ENCODE measurements at regions not wholly inside any gene's neighbourhood (a gene's known extent, or its start where the extent isn't known, plus 50 kb on each side); places are given as distances from the start of the nearest gene placed in this dataset.
"Not testable (repeated sequence)": the region's sequence is repeated elsewhere in the genome, so short reads cannot be mapped to it uniquely, and the experiment has no call there.

GRCh38 chr20:40952136-40952535 is 76.5 kb upstream of the TOP1 start:
- no peaks in the 10 kb centered on the region for H3K27me3 ChIP-seq
- TF ChIP-seq CTCF (IDR thresholded peaks at IDR 0.05) = no peak

GRCh38 chr20:40953416-40953815 is 75.2 kb upstream of the TOP1 start:
- H3K36me3 ChIP-seq = no peaks in the 10 kb centered on the region
- no peaks in the 10 kb centered on the region for H3K4me1 ChIP-seq
- no peak overlapping the region for H3K4me3 ChIP-seq
- TF ChIP-seq CTCF (IDR thresholded peaks at IDR 0.05) = no peak
- peaks cover 0 to 4% of the 10 kb centered on the region in 2 donors for H3K9me3 ChIP-seq
- no peaks in the 10 kb centered on the region for H3K27me3 ChIP-seq
- H3K27ac ChIP-seq = no peak overlapping the region
- DNase-seq (ENCODE audit: low spot score) = no peak

More at GRCh38 chr20:40952136-40952535, 76.5 kb upstream of the TOP1 start:
- no peak for DNase-seq (ENCODE audit: low spot score)
- H3K36me3 ChIP-seq = no peaks in the 10 kb centered on the region
- peaks cover 0 to 4% of the 10 kb centered on the region in 2 donors for H3K9me3 ChIP-seq
- no peak overlapping the region for H3K4me3 ChIP-seq
- H3K27ac ChIP-seq = no peak overlapping the region
- H3K4me1 ChIP-seq = no peaks in the 10 kb centered on the region

GRCh38 chr20:40953856-40954255 is 74.8 kb upstream of the TOP1 start:
- Histone ChIP-seq H3K27ac (no peak overlapping the region), H3K9me3 (peaks cover 0 to 4% of the 10 kb centered on the region in 2 donors), H3K4me1 (no peaks in the 10 kb centered on the region), H3K36me3 (no peaks in the 10 kb centered on the region), H3K4me3 (no peak overlapping the region), H3K27me3 (no peaks in the 10 kb centered on the region)
- DNase-seq (ENCODE audit: low spot score) = no peak
- TF ChIP-seq CTCF (IDR thresholded peaks at IDR 0.05) = no peak

GRCh38 chr20:40954521-40955165 is 74.0 kb upstream of the TOP1 start:
- H3K9me3 ChIP-seq = peaks cover 0 to 4% of the 10 kb centered on the region in 2 donors
- H3K27me3 ChIP-seq = no peaks in the 10 kb centered on the region
- no peak overlapping the region for H3K4me3 ChIP-seq
- no peaks in the 10 kb centered on the region for H3K4me1 ChIP-seq
- no peak for DNase-seq (ENCODE audit: low spot score)
- H3K27ac ChIP-seq = no peak overlapping the region
- no peaks in the 10 kb centered on the region for H3K36me3 ChIP-seq
- no peak for TF ChIP-seq CTCF (IDR thresholded peaks at IDR 0.05)

GRCh38 chr20:40955326-40955725 is 73.3 kb upstream of the TOP1 start:
- TF ChIP-seq CTCF (IDR thresholded peaks at IDR 0.05) = no peak
- Histone ChIP-seq H3K4me3 (no peak overlapping the region), H3K4me1 (no peaks in the 10 kb centered on the region), H3K27ac (no peak overlapping the region), H3K27me3 (no peaks in the 10 kb centered on the region), H3K36me3 (no peaks in the 10 kb centered on the region), H3K9me3 (peaks cover 0 to 4% of the 10 kb centered on the region in 2 donors)
- DNase-seq (ENCODE audit: low spot score) = no peak

GRCh38 chr20:40955826-40956225 is 72.8 kb upstream of the TOP1 start:
- not testable (repeated sequence) for H3K9me3 ChIP-seq; H3K4me3 ChIP-seq; DNase-seq (ENCODE audit: low spot score); H3K36me3 ChIP-seq; H3K27ac ChIP-seq; H3K27me3 ChIP-seq; H3K4me1 ChIP-seq

Data from right atrium auricular region (tissue), 2 donors.